BJ (cell line): ENCODE measurements at regions not wholly inside any gene's neighbourhood (a gene's known extent, or its start where the extent isn't known, plus 50 kb on each side); places are given as distances from the start of the nearest gene placed in this dataset.

Experiments used
- CTCF ChIA-PET: fragments of 350-600 bp; formaldehyde crosslinking; extraction: SDS; loops from one replicate; lab custom pipeline; 2021; ENCODE audit warnings: antibody characterized with exemption, inconsistent platforms; lab: Yijun Ruan, JAX
- POLR2A ChIA-PET: fragments of 300-600 bp; sonication (Branson Sonifier 250); formaldehyde crosslinking; extraction: SDS; loops from one replicate; lab custom pipeline; 2021; ENCODE audit warnings: antibody characterized with exemption; lab: Charles Lee
- DNase-seq: peaks from one replicate; pipeline ENCODE4 v3.0.0-alpha.2; 2011; ENCODE audit warnings: low read depth
- H3K27me3 ChIP-seq: 2 replicates; pipeline ENCODE4 v1.6.0; 2011; ENCODE audit warnings: low read length; ENCODE audit not compliant: control insufficient read depth, insufficient read depth
- H3K36me3 ChIP-seq: 2 replicates; pipeline ENCODE4 v1.5.1; 2011; ENCODE audit warnings: low read length; ENCODE audit not compliant: control insufficient read depth, insufficient read depth
- H3K4me3 ChIP-seq: 2 replicates; pipeline ENCODE4 v1.5.1; 2011; ENCODE audit warnings: low read depth, mild to moderate bottlenecking, control low read depth, low read length
- TF ChIP-seq, protein P1 (sequence below): IDR thresholded peaks from 2 replicates; pipeline ENCODE4 v1.5.1; 2011; ENCODE audit warnings: low read depth, mild to moderate bottlenecking, control low read depth, inconsistent platforms, low read length, moderate library complexity; ENCODE audit not compliant: insufficient read depth

- CTCF ChIA-PET: no interaction called here
- POLR2A ChIA-PET: no interaction called here
- H3K27me3 ChIP-seq: no peaks in the 10 kb centered on the region
- no peak overlapping the region for H3K4me3 ChIP-seq
- no peak for DNase-seq
- H3K36me3 ChIP-seq: no peaks in the 10 kb centered on the region
- TF ChIP-seq, protein P1, sequence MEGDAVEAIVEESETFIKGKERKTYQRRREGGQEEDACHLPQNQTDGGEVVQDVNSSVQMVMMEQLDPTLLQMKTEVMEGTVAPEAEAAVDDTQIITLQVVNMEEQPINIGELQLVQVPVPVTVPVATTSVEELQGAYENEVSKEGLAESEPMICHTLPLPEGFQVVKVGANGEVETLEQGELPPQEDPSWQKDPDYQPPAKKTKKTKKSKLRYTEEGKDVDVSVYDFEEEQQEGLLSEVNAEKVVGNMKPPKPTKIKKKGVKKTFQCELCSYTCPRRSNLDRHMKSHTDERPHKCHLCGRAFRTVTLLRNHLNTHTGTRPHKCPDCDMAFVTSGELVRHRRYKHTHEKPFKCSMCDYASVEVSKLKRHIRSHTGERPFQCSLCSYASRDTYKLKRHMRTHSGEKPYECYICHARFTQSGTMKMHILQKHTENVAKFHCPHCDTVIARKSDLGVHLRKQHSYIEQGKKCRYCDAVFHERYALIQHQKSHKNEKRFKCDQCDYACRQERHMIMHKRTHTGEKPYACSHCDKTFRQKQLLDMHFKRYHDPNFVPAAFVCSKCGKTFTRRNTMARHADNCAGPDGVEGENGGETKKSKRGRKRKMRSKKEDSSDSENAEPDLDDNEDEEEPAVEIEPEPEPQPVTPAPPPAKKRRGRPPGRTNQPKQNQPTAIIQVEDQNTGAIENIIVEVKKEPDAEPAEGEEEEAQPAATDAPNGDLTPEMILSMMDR: no peak
These were observed 726.1 kb upstream of the GALNTL6 start for GRCh38 chr4:171087089-171087488.

GRCh38 chr4:171067422-171067821 lies 745.8 kb upstream of the GALNTL6 start:
- Histone ChIP-seq H3K27me3 (no peaks in the 10 kb centered on the region), H3K4me3 (no peak overlapping the region), H3K36me3 (no peaks in the 10 kb centered on the region)
- ChIA-PET CTCF (interaction anchor here (0.6 kb wide), 1 partner anchor 12 kb away, joined by 4 read pairs; no protein-coding TSS in a partner anchor), POLR2A (no interaction called here)
- DNase-seq: no peak
- TF ChIP-seq, protein P1: no peak

GRCh38 chr4:171049380-171049779 lies 763.8 kb upstream of the GALNTL6 start:
- ChIA-PET POLR2A (no interaction called here), CTCF (no interaction called here)
- no peaks in the 10 kb centered on the region for H3K36me3 ChIP-seq
- no peak overlapping the region for H3K4me3 ChIP-seq
- no peak for DNase-seq
- H3K27me3 ChIP-seq: no peaks in the 10 kb centered on the region
- TF ChIP-seq, protein P1: no peak

DNA sequence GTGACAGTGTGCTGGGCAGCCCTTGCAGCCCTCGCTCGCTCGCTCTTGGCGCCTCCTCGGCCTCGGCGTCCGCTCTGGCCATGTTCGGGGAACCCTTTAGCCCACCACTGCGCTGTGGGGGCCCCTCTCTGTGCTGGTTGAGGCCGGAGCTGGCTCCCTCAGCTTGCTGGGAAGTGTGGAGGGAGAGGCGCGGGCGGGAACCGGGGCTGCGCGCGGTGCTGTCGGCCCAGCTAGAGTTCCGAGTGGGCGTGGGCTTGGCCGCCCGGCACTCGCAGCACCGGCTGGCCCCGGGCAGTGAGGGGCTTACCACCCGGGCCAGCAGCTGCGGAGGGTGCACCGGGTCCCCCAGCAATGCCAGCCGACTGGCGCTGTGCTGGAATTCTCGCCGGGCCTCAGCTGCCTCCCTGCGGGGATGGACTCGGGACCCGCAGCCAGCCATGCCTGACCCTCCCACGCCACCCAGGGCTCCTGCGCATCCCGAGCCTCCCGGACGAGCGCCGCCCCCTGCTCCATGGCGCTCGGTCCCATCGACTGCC lies 770.1 kb upstream of the GALNTL6 start:
- H3K36me3 ChIP-seq: no peaks in the 10 kb centered on the region
- ChIA-PET CTCF (no interaction called here), POLR2A (no interaction called here)
- TF ChIP-seq, protein P1: no peak
- H3K4me3 ChIP-seq: no peak overlapping the region
- DNase-seq: no peak
- H3K27me3 ChIP-seq: no peaks in the 10 kb centered on the region

GRCh38 chr4:171035909-171036308 lies 777.3 kb upstream of the GALNTL6 start:
- TF ChIP-seq, protein P1: no peak
- ChIA-PET CTCF (no interaction called here), POLR2A (no interaction called here)
- H3K36me3 ChIP-seq: no peaks in the 10 kb centered on the region
- no peaks in the 10 kb centered on the region for H3K27me3 ChIP-seq
- H3K4me3 ChIP-seq: no peak overlapping the region
- no peak for DNase-seq
